ENCODE measurements at regions not wholly inside any gene's neighbourhood (a gene's known extent, or its start where the extent isn't known, plus 50 kb on each side); places are given as distances from the start of the nearest gene placed in this dataset.

GRCh38 chr11:130578738-130579368 is 130.4 kb downstream of the ADAMTS15 start:
- in situ Hi-C loops (cut with HindIII; ENCODE audit: low pct_unique_long_range_greater_than_20kb, low sequenced_read_pairs) (no loop called here), intact Hi-C loops (cut with micrococcal nuclease; ENCODE audit: unreplicated experiment) (no loop called here)
- POLR2A ChIA-PET: no interaction called here
- no peaks in the 10 kb centered on the region for H3K4me1 ChIP-seq (ENCODE audit: control insufficient read depth, insufficient read depth, low read length)
- no peak overlapping the region for H3K27ac ChIP-seq (ENCODE audit: low read length)
- CTCF ChIA-PET: no interaction called here
- no peak overlapping the region for H3K4me3 ChIP-seq (ENCODE audit: low read depth in 2 of 2, low read length in 2 of 2)
- TF ChIP-seq CTCF (IDR thresholded peaks at IDR 0.05): no peak
- TF ChIP-seq TCF7L2 (IDR thresholded peaks at IDR 0.05; ENCODE audit: low read depth, low read length): no peak
- TF ChIP-seq POLR2AphosphoS5 (IDR thresholded peaks at IDR 0.05; ENCODE audit: low read depth, low read length): no peak
- TF ChIP-seq, protein P1, sequence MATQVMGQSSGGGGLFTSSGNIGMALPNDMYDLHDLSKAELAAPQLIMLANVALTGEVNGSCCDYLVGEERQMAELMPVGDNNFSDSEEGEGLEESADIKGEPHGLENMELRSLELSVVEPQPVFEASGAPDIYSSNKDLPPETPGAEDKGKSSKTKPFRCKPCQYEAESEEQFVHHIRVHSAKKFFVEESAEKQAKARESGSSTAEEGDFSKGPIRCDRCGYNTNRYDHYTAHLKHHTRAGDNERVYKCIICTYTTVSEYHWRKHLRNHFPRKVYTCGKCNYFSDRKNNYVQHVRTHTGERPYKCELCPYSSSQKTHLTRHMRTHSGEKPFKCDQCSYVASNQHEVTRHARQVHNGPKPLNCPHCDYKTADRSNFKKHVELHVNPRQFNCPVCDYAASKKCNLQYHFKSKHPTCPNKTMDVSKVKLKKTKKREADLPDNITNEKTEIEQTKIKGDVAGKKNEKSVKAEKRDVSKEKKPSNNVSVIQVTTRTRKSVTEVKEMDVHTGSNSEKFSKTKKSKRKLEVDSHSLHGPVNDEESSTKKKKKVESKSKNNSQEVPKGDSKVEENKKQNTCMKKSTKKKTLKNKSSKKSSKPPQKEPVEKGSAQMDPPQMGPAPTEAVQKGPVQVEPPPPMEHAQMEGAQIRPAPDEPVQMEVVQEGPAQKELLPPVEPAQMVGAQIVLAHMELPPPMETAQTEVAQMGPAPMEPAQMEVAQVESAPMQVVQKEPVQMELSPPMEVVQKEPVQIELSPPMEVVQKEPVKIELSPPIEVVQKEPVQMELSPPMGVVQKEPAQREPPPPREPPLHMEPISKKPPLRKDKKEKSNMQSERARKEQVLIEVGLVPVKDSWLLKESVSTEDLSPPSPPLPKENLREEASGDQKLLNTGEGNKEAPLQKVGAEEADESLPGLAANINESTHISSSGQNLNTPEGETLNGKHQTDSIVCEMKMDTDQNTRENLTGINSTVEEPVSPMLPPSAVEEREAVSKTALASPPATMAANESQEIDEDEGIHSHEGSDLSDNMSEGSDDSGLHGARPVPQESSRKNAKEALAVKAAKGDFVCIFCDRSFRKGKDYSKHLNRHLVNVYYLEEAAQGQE (IDR thresholded peaks at IDR 0.05; ENCODE audit: insufficient read depth in 1 of 2, low read depth in 2 of 2, low read length in 1 of 2): no peak
- TF ChIP-seq SIN3A (IDR thresholded peaks at IDR 0.05; ENCODE audit: borderline replicate concordance, insufficient read depth, low read depth, low read length): no peak
- H3K27me3 ChIP-seq (ENCODE audit: control insufficient read depth, insufficient read depth, low read length): no peaks in the 10 kb centered on the region
- BruUV-seq (replicated peaks): no TSS peak
- DNase-seq (ENCODE audit: low read depth, low spot score) (no peak), ATAC-seq (no peak)
- no peaks in the 10 kb centered on the region for H3K36me3 ChIP-seq (ENCODE audit: control insufficient read depth, insufficient read depth, low read length)
- no peaks in the 10 kb centered on the region for H3K9me3 ChIP-seq (ENCODE audit: control insufficient read depth, insufficient read depth, low read depth, low read length)

DNA sequence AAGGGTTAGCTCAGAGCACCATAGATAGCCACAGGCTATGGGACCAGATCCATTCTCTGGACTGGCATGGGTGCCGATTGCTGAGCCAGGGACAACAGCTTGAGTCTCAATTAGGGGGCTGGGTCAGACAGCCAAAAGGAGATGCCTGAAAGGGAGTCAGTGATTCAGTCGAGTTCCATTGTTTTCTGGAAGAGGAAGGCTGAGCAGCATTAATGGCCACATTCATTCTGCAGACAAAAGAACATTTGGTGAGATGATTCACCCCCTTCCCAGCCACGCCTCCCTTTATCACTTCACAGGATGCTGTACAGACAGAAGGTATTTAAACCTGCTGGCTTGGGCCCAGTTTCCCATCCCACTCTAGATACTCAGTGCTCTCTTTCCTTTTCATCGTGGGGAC is 131.9 kb downstream of the ADAMTS15 start:
- ATAC-seq (peak; percentile 59; the same call in 1 of the 2 replicates), DNase-seq (ENCODE audit: low read depth, low spot score) (no peak)
- Histone ChIP-seq H3K9me3 (ENCODE audit: control insufficient read depth, insufficient read depth, low read depth, low read length) (no peaks in the 10 kb centered on the region), H3K27me3 (ENCODE audit: control insufficient read depth, insufficient read depth, low read length) (no peaks in the 10 kb centered on the region), H3K4me1 (ENCODE audit: control insufficient read depth, insufficient read depth, low read length) (no peaks in the 10 kb centered on the region), H3K36me3 (ENCODE audit: control insufficient read depth, insufficient read depth, low read length) (no peaks in the 10 kb centered on the region), H3K27ac (ENCODE audit: low read length) (no peak overlapping the region), H3K4me3 (ENCODE audit: low read depth in 2 of 2, low read length in 2 of 2) (no peak overlapping the region)
- TF ChIP-seq TCF7L2 (IDR thresholded peaks at IDR 0.05; ENCODE audit: low read depth, low read length) (no peak), CTCF (IDR thresholded peaks at IDR 0.05) (no peak), POLR2AphosphoS5 (IDR thresholded peaks at IDR 0.05; ENCODE audit: low read depth, low read length) (no peak)
- ChIA-PET POLR2A (no interaction called here), CTCF (no interaction called here)
- intact Hi-C loops (cut with micrococcal nuclease; ENCODE audit: unreplicated experiment): no loop called here
- in situ Hi-C loops (cut with HindIII; ENCODE audit: low pct_unique_long_range_greater_than_20kb, low sequenced_read_pairs): no loop called here
- no TSS peak for BruUV-seq (replicated peaks)

All from Panc1 (cell line).